ACHN (cell line): ENCODE measurements at regions not wholly inside any gene's neighbourhood (a gene's known extent, or its start where the extent isn't known, plus 50 kb on each side); places are given as distances from the start of the nearest gene placed in this dataset.
"Not testable (repeated sequence)": the region's sequence is repeated elsewhere in the genome, so short reads cannot be mapped to it uniquely, and the experiment has no call there.

Source experiments
- DNase-seq: peaks from one replicate; pipeline ENCODE4 v3.0.0-alpha.2; 2015
- in situ Hi-C: cut with HindIII; loops from 2 replicates; pipeline ENCODE4 v1.10.0; 2017; ENCODE audit warnings: low sequenced_read_pairs, low pct_ligation_motif_present, low pct_unique_long_range_greater_than_20kb

GRCh38 chr6:164695896-164696295 is 613.5 kb downstream of the C6orf118 start:
- in situ Hi-C loops, result no loop called here
- no peak for DNase-seq

- in situ Hi-C loops, result no loop called here
- no peak for DNase-seq
Measured at GRCh38 chr6:164694386-164694785, 615.0 kb downstream of the C6orf118 start.

GRCh38 chr6:164693944-164694343 is 615.5 kb downstream of the C6orf118 start:
- no peak for DNase-seq
- in situ Hi-C loops, result no loop called here

- no peak for DNase-seq
- in situ Hi-C loops, result no loop called here
Measured at GRCh38 chr6:164692772-164693510, 616.5 kb downstream of the C6orf118 start.

GRCh38 chr6:164690702-164691500 is 618.5 kb downstream of the C6orf118 start:
- no peak for DNase-seq

GRCh38 chr6:164690241-164690640 is 619.2 kb downstream of the C6orf118 start:
- in situ Hi-C loops, result no loop called here
- no peak for DNase-seq

More at GRCh38 chr6:164690702-164691500, 618.5 kb downstream of the C6orf118 start:
- in situ Hi-C loops, result no loop called here

- no peak for DNase-seq
- in situ Hi-C loops, result no loop called here
Measured at GRCh38 chr6:164665328-164665727, 644.1 kb downstream of the C6orf118 start.

- in situ Hi-C loops, result no loop called here
- no peak for DNase-seq
Measured at GRCh38 chr6:164663634-164664033, 645.8 kb downstream of the C6orf118 start.

- DNase-seq, result no peak
- in situ Hi-C loops, result no loop called here
Measured at GRCh38 chr6:164661716-164662115, 647.7 kb downstream of the C6orf118 start.

GRCh38 chr6:164660781-164661180 is 648.6 kb downstream of the C6orf118 start:
- in situ Hi-C loops, result no loop called here
- no peak for DNase-seq

GRCh38 chr6:164640956-164641355 is 668.4 kb downstream of the C6orf118 start:
- in situ Hi-C loops, result no loop called here
- DNase-seq, result no peak

- in situ Hi-C loops, result no loop called here
- DNase-seq, result no peak
Measured at GRCh38 chr6:164628302-164628931, 681.0 kb downstream of the C6orf118 start.

GRCh38 chr6:164616917-164617524 is 692.4 kb downstream of the C6orf118 start:
- in situ Hi-C loops, result no loop called here
- DNase-seq, result no peak

GRCh38 chr6:164612751-164613150 is 696.7 kb downstream of the C6orf118 start:
- in situ Hi-C loops, result no loop called here
- no peak for DNase-seq

- in situ Hi-C loops, DNase-seq: not testable (repeated sequence)
Measured at GRCh38 chr6:164610859-164611258, 698.5 kb downstream of the C6orf118 start.

GRCh38 chr6:164602415-164602814 is 707.0 kb downstream of the C6orf118 start:
- DNase-seq, in situ Hi-C loops: not testable (repeated sequence)

- in situ Hi-C loops, result no loop called here
- DNase-seq, result no peak
Measured at GRCh38 chr6:164581563-164581962, 727.8 kb downstream of the C6orf118 start.

- in situ Hi-C loops, result no loop called here
Measured at GRCh38 chr6:164579035-164579434, 730.4 kb downstream of the C6orf118 start.

GRCh38 chr6:164578616-164579015 is 730.8 kb downstream of the C6orf118 start:
- DNase-seq, result no peak
- in situ Hi-C loops, result no loop called here

More at GRCh38 chr6:164579035-164579434, 730.4 kb downstream of the C6orf118 start:
- no peak for DNase-seq
